ENCODE measurements at regions not wholly inside any gene's neighbourhood (a gene's known extent, or its start where the extent isn't known, plus 50 kb on each side); places are given as distances from the start of the nearest gene placed in this dataset.
A peak's percentile ranks its signal among the peaks of the same experiment; 100 is the strongest.

GRCh38 chr3:104102386-104102785 is 1264.3 kb upstream of the ALCAM start:
- Histone ChIP-seq H3K23me2 (ENCODE audit: low read depth, low read length) (no peaks in the 10 kb centered on the region), H3K9ac (replicated peaks in 1 of 4; ENCODE audit: extremely low read depth in 1 of 4, low read depth in 3 of 4, low read length in 3 of 4) (no peak overlapping the region), H3K18ac (ENCODE audit: extremely low read depth, low read length) (peak overlapping the region; percentile 43; the same call in 1 of the 2 replicates), H3K27ac (ENCODE audit: low read depth, low read length) (no peak overlapping the region), H2AK5ac (ENCODE audit: low read depth, low read length) (no peak overlapping the region), H3K14ac (ENCODE audit: insufficient read length) (no peak overlapping the region), H2BK20ac (ENCODE audit: low read length) (no peak overlapping the region; the same call in 1 of the 2 replicates), H3K4me1 (replicated peaks in 1 of 4; ENCODE audit: control insufficient read depth in 3 of 4, insufficient read depth in 4 of 4, low read length in 3 of 4) (peaks cover 0 to 4% (median 2%) of the 10 kb centered on the region in 4 experiments; a peak in 2 of 7 replicates), H3K36me3 (ENCODE audit: control insufficient read depth in 2 of 4, insufficient read depth in 4 of 4, low read length in 3 of 4) (no peaks in the 10 kb centered on the region), H3K79me2 (ENCODE audit: control insufficient read depth in 1 of 2, insufficient read depth in 2 of 2, low read length in 2 of 2) (no peaks in the 10 kb centered on the region), H3K56ac (replicated peaks; ENCODE audit: insufficient read length, low read depth, low read length) (no peak overlapping the region), H2BK12ac (ENCODE audit: low read depth, low read length) (peak overlapping the region; percentile 56; the same call in 1 of the 2 replicates), H3K27me3 (replicated peaks in 1 of 4; ENCODE audit: control insufficient read depth in 3 of 4, extremely low read depth in 1 of 4, insufficient read depth in 3 of 4, low read length in 3 of 4) (peaks cover 0 to 4% (median 0%) of the 10 kb centered on the region in 4 experiments; a peak in 1 of 7 replicates), H4K20me1 (replicated peaks in 1 of 2; ENCODE audit: control insufficient read depth in 1 of 2, insufficient read depth in 2 of 2, low read length in 2 of 2) (no peaks in the 10 kb centered on the region), H3K4ac (replicated peaks; ENCODE audit: insufficient read length, low read depth, low read length) (peak overlapping the region; percentile 41), H3K9me3 (ENCODE audit: insufficient read depth in 2 of 2, low read depth in 1 of 2, low read length in 1 of 2) (no peaks in the 10 kb centered on the region), H4K91ac (replicated peaks; ENCODE audit: insufficient read length, low read length) (peak overlapping the region; percentile 31), H3K4me2 (ENCODE audit: insufficient read depth in 1 of 2, low read depth in 2 of 2, low read length in 2 of 2) (no peak overlapping the region), H2BK5ac (ENCODE audit: low read depth, low read length) (no peak overlapping the region), H2BK15ac (ENCODE audit: low read length) (no peak overlapping the region), H4K5ac (ENCODE audit: insufficient read length, low read depth, low read length) (no peak overlapping the region), H4K8ac (ENCODE audit: extremely low read depth, insufficient read depth, low read length) (no peak overlapping the region; the same call in 1 of the 2 replicates), H3K4me3 (ENCODE audit: extremely low read depth in 1 of 4, insufficient read depth in 2 of 4, low read depth in 3 of 4, low read length in 4 of 4) (no peak overlapping the region), H3K23ac (ENCODE audit: insufficient read length) (no peak overlapping the region), H2AFZ (ENCODE audit: low read length) (peak overlapping the region; percentile 93), H3K79me1 (ENCODE audit: low read depth, low read length) (no peaks in the 10 kb centered on the region; the same call in 1 of the 2 replicates), H2BK120ac (replicated peaks; ENCODE audit: low read depth, low read length) (peak overlapping the region; percentile 37)
- 31% methylated on average over 3 of the region's 3 CpGs; no CpG with 5 or more reads in 1 of the 2 experiments for WGBS, 2 experiments (ENCODE audit: extremely low coverage in 1 of 2, insufficient coverage in 1 of 2, insufficient read length in 1 of 2, insufficient replicate concordance in 2 of 2, low coverage in 1 of 2, low lambda C conversion rate in 2 of 2, missing lambda C conversion rate in 1 of 2)
- CTCF ChIA-PET (ENCODE audit: partially characterized antibody): interaction anchor here (0.6 to 3.4 kb wide), 20 partner anchors 8 to 971 kb away, joined by 3 to 21 read pairs (median 3); no protein-coding TSS in a partner anchor
- DNase-seq (ENCODE audit: low read depth in 1 of 2, low spot score in 2 of 2): peak in 1 of 2 experiments; percentile 56
- TF ChIP-seq MAX (IDR thresholded peaks at IDR 0.05) (peak; percentile 88), RFX5 (IDR thresholded peaks at IDR 0.05; ENCODE audit: borderline replicate concordance, low read depth, low read length) (no peak), POU5F1 (IDR thresholded peaks at IDR 0.05; ENCODE audit: low read depth, low read length) (no peak), E2F6 (IDR thresholded peaks at IDR 0.05) (peak; percentile 53; the same call in 1 of the 2 replicates), YY1 (IDR thresholded peaks at IDR 0.05; ENCODE audit: low read depth, low read length) (peak; percentile 35; the same call in 1 of the 2 replicates), CTBP2 (IDR thresholded peaks at IDR 0.05; ENCODE audit: borderline replicate concordance, insufficient read depth, insufficient read length, low read length) (no peak), RAD21 (IDR thresholded peaks at IDR 0.05 in 1 of 2, conservative IDR thresholded peaks at IDR 0.05 in 1 of 2; ENCODE audit: low read depth in 2 of 2, low read length in 2 of 2) (peak; percentile 81 to 87), TEAD4 (IDR thresholded peaks at IDR 0.05; ENCODE audit: low read depth, low read length) (0 out of 2 replicates have a peak, but pooled peaks have one; percentile 5), CTCF (IDR thresholded peaks at IDR 0.05; ENCODE audit: control extremely low read depth in 1 of 3, insufficient read depth in 1 of 3, low read depth in 1 of 3, low read length in 3 of 3) (peak; percentile 0 to 86 (median 65))
- POLR2A ChIA-PET (ENCODE audit: partially characterized antibody): no interaction called here
- peak; percentile 90 for FAIRE-seq
